Upper lobe of left lung (tissue), 6 donors: ENCODE measurements at regions not wholly inside any gene's neighbourhood (a gene's known extent, or its start where the extent isn't known, plus 50 kb on each side); places are given as distances from the start of the nearest gene placed in this dataset.

Experiments used
- ATAC-seq, 2 donors: fragments of 200-7000 bp; cut with Tn5 transposase; one replicate each; pipeline ENCODE4 v1.9.1; 2022; ENCODE audit warnings: mild to moderate bottlenecking in 2 of 2, moderate library complexity in 2 of 2; ENCODE audit not compliant: low FRiP score in 2 of 2
- DNase-seq, 2 donors: peaks; one replicate each; pipeline ENCODE4 v3.0.0-alpha.2; 2019 to 2020
- H3K27ac ChIP-seq, 4 donors: fragments of 200-600 bp; sonication (generic); one replicate each; pipeline ENCODE4 v1.5.1; 2016 to 2019
- H3K27me3 ChIP-seq, 4 donors: fragments of 200-600 bp; sonication (generic); one replicate each; pipeline ENCODE4 v1.5.1; 2017 to 2019
- H3K36me3 ChIP-seq, 4 donors: fragments of 200-600 bp; sonication (generic); one replicate each; pipeline ENCODE4 v1.5.1; 2016 to 2019
- H3K4me1 ChIP-seq, 4 donors: fragments of 200-600 bp; sonication (generic); one replicate each; pipeline ENCODE4 v1.5.1; 2018 to 2019
- H3K4me3 ChIP-seq, 4 donors: fragments of 200-600 bp; sonication (generic); one replicate each; pipeline ENCODE4 v1.5.1; 2017 to 2019; ENCODE audit warnings: mild to moderate bottlenecking in 2 of 4, moderate library complexity in 1 of 4
- H3K9me3 ChIP-seq, 4 donors: fragments of 200-600 bp; sonication (generic); one replicate each; pipeline ENCODE4 v1.5.1; 2018 to 2019
- CTCF ChIP-seq, 6 experiments: fragments of 450-650 bp in 4 of 6; fragments of 200-600 bp in 2 of 6; sonication (generic) in 2 of 6; IDR thresholded peaks; one replicate each; pipeline ENCODE4 v1.5.1; 2016 to 2019; ENCODE audit warnings: antibody characterized with exemption in 6 of 6
- EP300 ChIP-seq, 4 donors: sonication (generic); formaldehyde crosslinking; IDR thresholded peaks; one replicate each; pipeline ENCODE4 v1.5.1; 2017; ENCODE audit warnings: antibody characterized with exemption in 4 of 4, control low read depth in 2 of 4
- POLR2A ChIP-seq, 4 donors: fragments of 450-650 bp; IDR thresholded peaks; one replicate each; pipeline ENCODE4 v1.5.1; 2016 to 2017; ENCODE audit warnings: antibody characterized with exemption in 4 of 4, mild to moderate bottlenecking in 2 of 4
- POLR2AphosphoS5 ChIP-seq, 2 donors: sonication (generic); formaldehyde crosslinking; IDR thresholded peaks; one replicate each; pipeline ENCODE4 v1.5.1; 2017; ENCODE audit warnings: antibody characterized with exemption in 2 of 2
- WGBS, 2 donors: methylation state at CpG; one replicate each; pipeline ENCODE4 v1.1.5; 2017 to 2018; 5-methylcytosine and 5-hydroxymethylcytosine counted together
- donor health status: DM: no; HTN: no; CAD: no; lungs with moderate emphysema.
- donor health status: DM: no; HTN: yes; CAD: no; lungs with severe emphysema.

GRCh38 chr3:194007592-194008337, 128.2 kb upstream of the HES1 start:
- 79 to 81% methylated on average over 13 of the region's 13 CpGs for WGBS, 2 donors
- no peak for ATAC-seq

GRCh38 chr3:194009019-194009418, 126.9 kb upstream of the HES1 start:
- no peak for DNase-seq
- Histone ChIP-seq H3K4me1 (peaks cover 17 to 26% (median 22%) of the 10 kb centered on the region in 4 donors), H3K9me3 (no peaks in the 10 kb centered on the region), H3K36me3 (no peaks in the 10 kb centered on the region), H3K27ac (no peak overlapping the region), H3K4me3 (no peak overlapping the region), H3K27me3 (no peaks in the 10 kb centered on the region)
- 77 to 87% methylated on average over 5 of the region's 5 CpGs for WGBS, 2 donors
- TF ChIP-seq CTCF (IDR thresholded peaks at IDR 0.05), result no peak
- no peak for TF ChIP-seq EP300 (IDR thresholded peaks at IDR 0.05)
- TF ChIP-seq POLR2AphosphoS5 (IDR thresholded peaks at IDR 0.05), result no peak
- no peak for ATAC-seq

More at GRCh38 chr3:194007592-194008337, 128.2 kb upstream of the HES1 start:
- no peak overlapping the region for H3K4me3 ChIP-seq
- H3K36me3 ChIP-seq, result no peaks in the 10 kb centered on the region
- DNase-seq, result no peak
- no peak for TF ChIP-seq CTCF (IDR thresholded peaks at IDR 0.05)
- no peak for TF ChIP-seq POLR2AphosphoS5 (IDR thresholded peaks at IDR 0.05)
- no peak for TF ChIP-seq EP300 (IDR thresholded peaks at IDR 0.05)
- no peak for TF ChIP-seq POLR2A (IDR thresholded peaks at IDR 0.05)
- H3K27ac ChIP-seq, result no peak overlapping the region
- H3K9me3 ChIP-seq, result no peaks in the 10 kb centered on the region
- H3K27me3 ChIP-seq, result no peaks in the 10 kb centered on the region
- peaks cover 25 to 39% (median 31%) of the 10 kb centered on the region in 4 donors for H3K4me1 ChIP-seq

- ATAC-seq (peak in 1 of 2 donors; percentile 65), DNase-seq (peak in 1 of 2 donors; percentile 73)
- H3K27me3 ChIP-seq, result no peaks in the 10 kb centered on the region
- no peak overlapping the region for H3K4me3 ChIP-seq
- 66 to 75% methylated on average over 4 of the region's 4 CpGs for WGBS, 2 donors
- H3K9me3 ChIP-seq, result no peaks in the 10 kb centered on the region
- TF ChIP-seq POLR2AphosphoS5 (IDR thresholded peaks at IDR 0.05) (peak in 1 of 2 donors; percentile 27), POLR2A (IDR thresholded peaks at IDR 0.05) (no peak), CTCF (IDR thresholded peaks at IDR 0.05) (peak in 1 of 6 experiments; percentile 44)
- H3K36me3 ChIP-seq, result no peaks in the 10 kb centered on the region
- no peak overlapping the region for H3K27ac ChIP-seq
- peaks cover 7 to 16% (median 12%) of the 10 kb centered on the region in 4 donors for H3K4me1 ChIP-seq
These were observed 125.9 kb upstream of the HES1 start for GRCh38 chr3:194009892-194010533.

- Histone ChIP-seq H3K27ac (no peak overlapping the region), H3K9me3 (no peaks in the 10 kb centered on the region), H3K27me3 (no peaks in the 10 kb centered on the region), H3K4me3 (no peak overlapping the region), H3K36me3 (no peaks in the 10 kb centered on the region), H3K4me1 (peaks cover 0 to 6% (median 4%) of the 10 kb centered on the region in 4 donors)
- no peak for ATAC-seq
- WGBS, 2 donors, result 85 to 92% methylated on average over 3 of the region's 3 CpGs
- TF ChIP-seq CTCF (IDR thresholded peaks at IDR 0.05) (no peak), POLR2AphosphoS5 (IDR thresholded peaks at IDR 0.05) (no peak), POLR2A (IDR thresholded peaks at IDR 0.05) (no peak), EP300 (IDR thresholded peaks at IDR 0.05) (no peak)
- no peak for DNase-seq
These were observed 124.1 kb upstream of the HES1 start for GRCh38 chr3:194011807-194012206.
